Left lung (tissue), 4 donors: ENCODE measurements at regions not wholly inside any gene's neighbourhood (a gene's known extent, or its start where the extent isn't known, plus 50 kb on each side); places are given as distances from the start of the nearest gene placed in this dataset.

Experiments used
- ATAC-seq: fragments of 200-7000 bp; cut with Tn5 transposase; one replicate; pipeline ENCODE4 v1.9.1; 2020; ENCODE audit warnings: moderate library complexity
- DNase-seq, 4 donors: peaks; one replicate each; pipeline ENCODE4 v3.0.0-alpha.2; 2013 to 2020
- H3K27ac ChIP-seq, 2 donors: fragments of 200-600 bp; sonication (generic) in 1 of 2; one replicate each; pipeline versions ENCODE4 v1.5.0 to v1.8.0; 2020 to 2021
- H3K27me3 ChIP-seq, 2 donors: fragments of 200-600 bp; sonication (generic) in 1 of 2; one replicate each; pipeline versions ENCODE4 v1.5.0 to v1.8.0; 2020 to 2021
- H3K36me3 ChIP-seq, 2 donors: fragments of 200-600 bp; sonication (generic) in 1 of 2; one replicate each; pipeline versions ENCODE4 v1.5.0 to v1.8.0; 2020 to 2021
- H3K4me1 ChIP-seq, 2 donors: fragments of 200-600 bp; one replicate each; pipeline ENCODE4 v1.8.0; 2021
- H3K4me3 ChIP-seq, 2 donors: fragments of 200-600 bp; sonication (generic) in 1 of 2; one replicate each; pipeline versions ENCODE4 v1.5.0 to v1.8.0; 2020 to 2021; ENCODE audit warnings: mild to moderate bottlenecking in 1 of 2
- H3K9me3 ChIP-seq, 2 donors: fragments of 200-600 bp; sonication (generic) in 1 of 2; one replicate each; pipeline versions ENCODE4 v1.5.0 to v1.8.0; 2020 to 2021
- intact Hi-C, 2 donors: fragments of 100-400 bp; cut with DNase I; formaldehyde crosslinking; loops; one replicate each; pipeline versions ENCODE4 v1.11.2 to v1.14.2; 2022
- TF ChIP-seq, protein P1 (sequence below), 2 donors: fragments of 200-600 bp; sonication (generic) in 1 of 2; IDR thresholded peaks; one replicate each; pipeline versions ENCODE4 v1.5.0 to v1.8.0; 2021; ENCODE audit warnings: antibody characterized with exemption in 2 of 2
- donor health status: DM: no; HTN: yes; CAD: no.
- donor health status: DM: no; HTN: no; CAD: no.

DNA sequence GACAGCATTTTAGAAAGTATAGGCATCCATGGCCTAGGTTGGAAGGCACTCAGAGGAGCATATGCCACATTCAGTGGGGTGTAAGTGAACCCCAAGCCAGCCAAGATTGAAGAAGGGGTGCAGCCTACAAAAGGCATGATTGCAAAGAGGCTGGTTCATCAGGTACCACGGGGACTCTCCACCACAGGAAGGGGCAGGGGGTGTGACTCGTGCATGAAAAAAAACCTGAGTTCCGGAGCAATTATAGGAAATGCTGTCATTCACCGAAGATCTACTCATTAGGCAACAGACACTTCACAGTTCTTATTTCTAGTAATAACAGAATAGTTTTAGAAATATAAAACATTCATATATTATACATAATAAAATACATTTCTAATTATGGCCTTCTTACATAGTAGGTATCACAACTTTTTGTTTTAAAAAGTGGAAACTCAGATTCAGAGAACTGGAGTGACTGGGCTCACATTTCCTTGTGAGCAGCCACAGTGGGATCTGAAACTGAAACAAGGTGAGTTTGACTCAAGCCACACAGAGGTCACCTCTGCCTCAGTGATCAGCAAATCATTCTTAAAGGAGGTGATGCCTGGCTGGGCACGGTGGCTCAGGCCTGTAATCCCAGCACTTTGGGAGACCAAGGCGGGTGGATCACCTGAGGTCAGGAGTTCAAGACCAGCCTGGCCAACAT is 188.4 kb upstream of the GYPC start:
- Histone ChIP-seq H3K27ac (no peak overlapping the region), H3K4me1 (no peaks in the 10 kb centered on the region), H3K4me3 (no peak overlapping the region), H3K9me3 (no peaks in the 10 kb centered on the region), H3K36me3 (no peaks in the 10 kb centered on the region), H3K27me3 (no peaks in the 10 kb centered on the region)
- no peak for DNase-seq
- no peak for ATAC-seq
- intact Hi-C loops: no loop called here
- TF ChIP-seq, protein P1, sequence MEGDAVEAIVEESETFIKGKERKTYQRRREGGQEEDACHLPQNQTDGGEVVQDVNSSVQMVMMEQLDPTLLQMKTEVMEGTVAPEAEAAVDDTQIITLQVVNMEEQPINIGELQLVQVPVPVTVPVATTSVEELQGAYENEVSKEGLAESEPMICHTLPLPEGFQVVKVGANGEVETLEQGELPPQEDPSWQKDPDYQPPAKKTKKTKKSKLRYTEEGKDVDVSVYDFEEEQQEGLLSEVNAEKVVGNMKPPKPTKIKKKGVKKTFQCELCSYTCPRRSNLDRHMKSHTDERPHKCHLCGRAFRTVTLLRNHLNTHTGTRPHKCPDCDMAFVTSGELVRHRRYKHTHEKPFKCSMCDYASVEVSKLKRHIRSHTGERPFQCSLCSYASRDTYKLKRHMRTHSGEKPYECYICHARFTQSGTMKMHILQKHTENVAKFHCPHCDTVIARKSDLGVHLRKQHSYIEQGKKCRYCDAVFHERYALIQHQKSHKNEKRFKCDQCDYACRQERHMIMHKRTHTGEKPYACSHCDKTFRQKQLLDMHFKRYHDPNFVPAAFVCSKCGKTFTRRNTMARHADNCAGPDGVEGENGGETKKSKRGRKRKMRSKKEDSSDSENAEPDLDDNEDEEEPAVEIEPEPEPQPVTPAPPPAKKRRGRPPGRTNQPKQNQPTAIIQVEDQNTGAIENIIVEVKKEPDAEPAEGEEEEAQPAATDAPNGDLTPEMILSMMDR (IDR thresholded peaks at IDR 0.05): no peak

DNA sequence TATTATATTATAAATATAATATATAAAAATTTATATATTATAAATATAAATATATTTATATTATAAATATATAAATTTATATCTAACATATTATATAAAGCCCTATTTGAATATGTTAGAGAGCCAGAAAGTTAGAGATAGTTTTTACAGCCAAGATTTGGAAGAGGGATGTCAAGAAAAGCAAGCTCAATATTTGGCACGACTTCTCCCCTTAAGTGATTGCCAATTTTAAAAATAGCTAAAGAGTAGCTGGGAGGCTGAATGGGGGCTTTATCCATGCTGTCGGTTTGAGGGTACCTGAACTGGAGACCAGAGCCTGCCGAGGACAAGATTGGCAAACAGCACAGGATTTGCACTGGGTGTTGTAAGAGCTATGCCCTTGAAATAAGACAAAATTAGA is 180.9 kb upstream of the GYPC start:
- Histone ChIP-seq H3K27me3 (no peaks in the 10 kb centered on the region), H3K36me3 (no peaks in the 10 kb centered on the region), H3K27ac (no peak overlapping the region), H3K9me3 (no peaks in the 10 kb centered on the region), H3K4me3 (no peak overlapping the region), H3K4me1 (no peaks in the 10 kb centered on the region)
- TF ChIP-seq, protein P1 (IDR thresholded peaks at IDR 0.05): no peak
- DNase-seq (no peak), ATAC-seq (no peak)
- intact Hi-C loops: no loop called here

DNA sequence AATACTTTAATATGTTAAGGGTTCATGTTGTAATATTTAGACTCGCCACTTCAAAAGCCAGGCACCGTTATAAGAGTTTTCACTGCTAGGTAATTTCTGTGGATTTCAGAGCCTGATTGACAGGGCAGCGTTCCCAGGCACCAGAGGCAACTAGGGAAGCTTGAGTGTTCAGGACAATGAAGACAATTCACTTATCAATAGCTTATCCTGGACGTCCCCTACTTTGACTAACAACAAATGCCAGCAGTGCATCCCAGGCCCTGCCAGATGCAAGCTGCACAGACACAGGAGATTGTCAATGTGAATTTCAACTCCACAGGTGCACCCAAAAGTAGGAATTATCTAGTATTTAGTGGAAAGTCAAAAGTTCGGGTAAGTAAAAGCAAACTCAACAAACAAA is 179.3 kb upstream of the GYPC start:
- Histone ChIP-seq H3K9me3 (no peaks in the 10 kb centered on the region), H3K27ac (no peak overlapping the region), H3K4me1 (no peaks in the 10 kb centered on the region), H3K27me3 (no peaks in the 10 kb centered on the region), H3K36me3 (no peaks in the 10 kb centered on the region), H3K4me3 (no peak overlapping the region)
- TF ChIP-seq, protein P1 (IDR thresholded peaks at IDR 0.05): no peak
- intact Hi-C loops: no loop called here
- DNase-seq (no peak), ATAC-seq (no peak)

DNA sequence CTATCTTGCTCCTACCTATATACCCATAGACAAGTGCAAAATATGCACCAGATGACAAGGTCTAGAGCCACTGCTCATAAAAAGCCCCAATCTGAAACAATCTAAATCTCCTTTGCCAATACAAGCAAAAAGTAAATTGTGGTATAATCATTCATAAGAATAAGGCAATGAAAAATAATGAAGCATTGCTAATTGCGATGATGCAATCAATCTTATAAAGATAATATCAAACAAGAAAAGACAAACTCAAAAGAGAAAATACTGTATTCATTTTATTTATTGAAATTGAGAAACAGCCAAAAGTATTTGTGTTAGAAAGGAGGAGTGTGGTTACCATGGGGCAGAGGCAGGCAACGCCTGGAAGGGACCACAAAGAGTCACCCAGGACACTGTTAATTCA is 175.9 kb upstream of the GYPC start:
- no peak overlapping the region for H3K4me3 ChIP-seq
- H3K36me3 ChIP-seq: no peaks in the 10 kb centered on the region
- H3K27ac ChIP-seq: no peak overlapping the region
- intact Hi-C loops: no loop called here
- DNase-seq (no peak), ATAC-seq (no peak)
- H3K4me1 ChIP-seq: no peaks in the 10 kb centered on the region
- no peaks in the 10 kb centered on the region for H3K9me3 ChIP-seq
- no peaks in the 10 kb centered on the region for H3K27me3 ChIP-seq
- TF ChIP-seq, protein P1 (IDR thresholded peaks at IDR 0.05): no peak

DNA sequence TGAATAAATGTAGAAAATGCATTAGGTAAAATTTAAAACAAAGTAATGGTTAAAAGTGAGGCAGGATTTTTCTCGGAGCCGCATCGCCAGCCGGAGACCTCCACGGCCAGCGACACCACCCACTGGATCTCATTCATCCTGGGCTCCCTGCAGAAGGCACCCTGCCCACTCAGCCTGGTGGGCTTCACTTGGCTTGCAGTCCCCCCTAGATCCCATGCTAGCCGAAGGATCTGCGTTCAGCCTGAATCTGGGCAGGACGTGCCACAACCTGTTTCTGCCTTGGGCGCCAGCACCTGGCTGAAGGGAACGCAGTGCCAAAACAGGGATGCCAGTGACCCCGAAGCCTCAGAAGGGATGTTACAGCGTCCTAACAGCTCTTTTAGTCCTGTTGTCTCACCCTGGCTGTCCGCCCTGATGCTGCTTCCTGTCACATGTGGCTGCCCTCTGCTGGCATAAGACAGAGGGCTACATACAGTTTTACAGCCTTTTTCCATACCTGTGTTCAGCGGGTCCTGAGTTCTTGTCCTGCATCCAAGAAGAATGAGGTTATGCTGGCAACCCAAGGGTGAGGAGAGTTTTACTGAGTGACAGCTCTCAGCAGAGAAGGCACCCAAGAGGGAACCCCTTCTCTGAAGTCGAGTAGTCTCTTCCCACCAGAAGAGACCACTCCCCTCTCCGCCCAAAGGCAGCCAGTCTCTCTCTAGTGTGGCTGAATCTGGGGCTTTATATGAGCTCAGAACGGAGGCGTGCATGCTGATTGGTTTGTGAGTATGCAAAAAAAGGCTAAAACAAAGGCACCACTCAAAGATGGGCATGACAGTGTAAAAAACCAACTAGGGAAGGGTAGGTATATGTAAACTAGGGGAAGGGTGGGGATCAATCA is 173.1 kb upstream of the GYPC start:
- intact Hi-C loops: no loop called here
- H3K4me1 ChIP-seq: no peaks in the 10 kb centered on the region
- H3K27me3 ChIP-seq: no peaks in the 10 kb centered on the region
- DNase-seq (peak in 1 of 4 donors; percentile 7), ATAC-seq (no peak)
- H3K4me3 ChIP-seq: no peak overlapping the region
- no peak overlapping the region for H3K27ac ChIP-seq
- TF ChIP-seq, protein P1 (IDR thresholded peaks at IDR 0.05): no peak
- no peaks in the 10 kb centered on the region for H3K36me3 ChIP-seq
- no peaks in the 10 kb centered on the region for H3K9me3 ChIP-seq
